ENCODE measurements at regions not wholly inside any gene's neighbourhood (a gene's known extent, or its start where the extent isn't known, plus 50 kb on each side); places are given as distances from the start of the nearest gene placed in this dataset.

DNA sequence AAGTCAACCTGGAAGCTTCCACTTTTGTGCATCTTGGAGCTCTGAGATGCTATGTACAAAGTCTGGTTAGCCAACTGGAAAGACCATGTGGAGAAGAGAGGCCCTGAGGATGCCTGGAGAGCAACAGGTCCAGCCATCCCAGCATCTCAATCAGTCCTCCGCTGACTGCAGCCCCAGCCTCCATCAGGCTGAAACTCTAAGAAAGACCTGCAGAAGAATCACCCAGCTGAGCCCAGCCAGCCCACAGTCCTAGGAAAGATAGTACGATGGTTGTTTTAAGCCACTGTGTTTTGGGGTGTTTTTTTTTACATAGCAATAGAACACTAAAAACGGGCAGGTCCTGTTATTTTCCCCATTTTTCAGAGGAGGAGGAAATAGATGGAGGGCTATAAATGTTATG is 84.0 kb downstream of the NCR2 start:
- no peak for TF ChIP-seq GLIS3 (CRISPR knock-in tag; IDR thresholded peaks at IDR 0.05)
- no peak for TF ChIP-seq ZFP3 (CRISPR knock-in tag; IDR thresholded peaks at IDR 0.05)
- TF ChIP-seq PPARA (CRISPR knock-in tag; IDR thresholded peaks at IDR 0.05; ENCODE audit: borderline replicate concordance), result no peak
- no peak for TF ChIP-seq ARNTL (CRISPR knock-in tag; IDR thresholded peaks at IDR 0.05; ENCODE audit: borderline replicate concordance, low read depth)
- no peak for TF ChIP-seq RARB (CRISPR knock-in tag; IDR thresholded peaks at IDR 0.05)
- no peak for TF ChIP-seq ZNF8 (CRISPR knock-in tag; IDR thresholded peaks at IDR 0.05)
- TF ChIP-seq TOX (CRISPR knock-in tag; IDR thresholded peaks at IDR 0.05; ENCODE audit: borderline replicate concordance), result no peak
- TF ChIP-seq, protein P1, sequence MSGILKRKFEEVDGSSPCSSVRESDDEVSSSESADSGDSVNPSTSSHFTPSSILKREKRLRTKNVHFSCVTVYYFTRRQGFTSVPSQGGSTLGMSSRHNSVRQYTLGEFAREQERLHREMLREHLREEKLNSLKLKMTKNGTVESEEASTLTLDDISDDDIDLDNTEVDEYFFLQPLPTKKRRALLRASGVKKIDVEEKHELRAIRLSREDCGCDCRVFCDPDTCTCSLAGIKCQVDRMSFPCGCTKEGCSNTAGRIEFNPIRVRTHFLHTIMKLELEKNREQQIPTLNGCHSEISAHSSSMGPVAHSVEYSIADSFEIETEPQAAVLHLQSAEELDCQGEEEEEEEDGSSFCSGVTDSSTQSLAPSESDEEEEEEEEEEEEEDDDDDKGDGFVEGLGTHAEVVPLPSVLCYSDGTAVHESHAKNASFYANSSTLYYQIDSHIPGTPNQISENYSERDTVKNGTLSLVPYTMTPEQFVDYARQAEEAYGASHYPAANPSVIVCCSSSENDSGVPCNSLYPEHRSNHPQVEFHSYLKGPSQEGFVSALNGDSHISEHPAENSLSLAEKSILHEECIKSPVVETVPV (CRISPR knock-in tag; IDR thresholded peaks at IDR 0.05), result no peak
- TF ChIP-seq ZFP30 (CRISPR knock-in tag; IDR thresholded peaks at IDR 0.05), result no peak
- TF ChIP-seq ZC3H10 (CRISPR knock-in tag; IDR thresholded peaks at IDR 0.05), result no peak
- TF ChIP-seq, protein P2, sequence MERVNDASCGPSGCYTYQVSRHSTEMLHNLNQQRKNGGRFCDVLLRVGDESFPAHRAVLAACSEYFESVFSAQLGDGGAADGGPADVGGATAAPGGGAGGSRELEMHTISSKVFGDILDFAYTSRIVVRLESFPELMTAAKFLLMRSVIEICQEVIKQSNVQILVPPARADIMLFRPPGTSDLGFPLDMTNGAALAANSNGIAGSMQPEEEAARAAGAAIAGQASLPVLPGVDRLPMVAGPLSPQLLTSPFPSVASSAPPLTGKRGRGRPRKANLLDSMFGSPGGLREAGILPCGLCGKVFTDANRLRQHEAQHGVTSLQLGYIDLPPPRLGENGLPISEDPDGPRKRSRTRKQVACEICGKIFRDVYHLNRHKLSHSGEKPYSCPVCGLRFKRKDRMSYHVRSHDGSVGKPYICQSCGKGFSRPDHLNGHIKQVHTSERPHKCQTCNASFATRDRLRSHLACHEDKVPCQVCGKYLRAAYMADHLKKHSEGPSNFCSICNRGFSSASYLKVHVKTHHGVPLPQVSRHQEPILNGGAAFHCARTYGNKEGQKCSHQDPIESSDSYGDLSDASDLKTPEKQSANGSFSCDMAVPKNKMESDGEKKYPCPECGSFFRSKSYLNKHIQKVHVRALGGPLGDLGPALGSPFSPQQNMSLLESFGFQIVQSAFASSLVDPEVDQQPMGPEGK (CRISPR knock-in tag; IDR thresholded peaks at IDR 0.05; ENCODE audit: borderline replicate concordance), result no peak
- TF ChIP-seq BACH2 (CRISPR knock-in tag; IDR thresholded peaks at IDR 0.05; ENCODE audit: borderline replicate concordance), result no peak
- no peak for TF ChIP-seq ZNF70 (CRISPR knock-in tag; IDR thresholded peaks at IDR 0.05)
- TF ChIP-seq, protein P3, sequence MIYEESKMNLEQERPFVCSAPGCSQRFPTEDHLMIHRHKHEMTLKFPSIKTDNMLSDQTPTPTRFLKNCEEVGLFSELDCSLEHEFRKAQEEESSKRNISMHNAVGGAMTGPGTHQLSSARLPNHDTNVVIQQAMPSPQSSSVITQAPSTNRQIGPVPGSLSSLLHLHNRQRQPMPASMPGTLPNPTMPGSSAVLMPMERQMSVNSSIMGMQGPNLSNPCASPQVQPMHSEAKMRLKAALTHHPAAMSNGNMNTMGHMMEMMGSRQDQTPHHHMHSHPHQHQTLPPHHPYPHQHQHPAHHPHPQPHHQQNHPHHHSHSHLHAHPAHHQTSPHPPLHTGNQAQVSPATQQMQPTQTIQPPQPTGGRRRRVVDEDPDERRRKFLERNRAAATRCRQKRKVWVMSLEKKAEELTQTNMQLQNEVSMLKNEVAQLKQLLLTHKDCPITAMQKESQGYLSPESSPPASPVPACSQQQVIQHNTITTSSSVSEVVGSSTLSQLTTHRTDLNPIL (CRISPR knock-in tag; IDR thresholded peaks at IDR 0.05; ENCODE audit: low read depth), result no peak
- ATAC-seq, result no peak

DNA sequence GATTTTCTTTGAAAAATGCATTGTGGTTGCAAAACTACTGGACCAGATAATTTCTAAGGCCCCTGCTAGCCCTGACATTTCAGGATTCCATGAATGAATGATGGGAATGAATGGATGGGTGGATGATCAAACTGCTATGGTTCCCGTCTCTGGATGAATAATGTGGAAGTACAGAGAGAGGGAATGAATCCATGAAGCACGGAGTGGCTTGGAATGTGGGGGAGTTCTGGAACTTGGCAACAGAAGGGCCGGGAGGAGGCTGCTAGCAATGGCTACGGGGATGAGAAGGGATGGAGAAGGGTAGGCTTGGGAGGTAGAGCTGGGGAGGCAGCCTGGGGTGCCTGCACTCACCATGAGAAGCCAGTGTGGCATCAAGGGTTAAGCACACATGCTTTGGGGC is 84.8 kb downstream of the NCR2 start:
- no peak for ATAC-seq
- TF ChIP-seq TOX (CRISPR knock-in tag; IDR thresholded peaks at IDR 0.05; ENCODE audit: borderline replicate concordance) (no peak), SNAI2 (CRISPR knock-in tag; IDR thresholded peaks at IDR 0.05) (no peak), TCF4 (CRISPR knock-in tag; IDR thresholded peaks at IDR 0.05; ENCODE audit: borderline replicate concordance) (no peak), BACH2 (CRISPR knock-in tag; IDR thresholded peaks at IDR 0.05; ENCODE audit: borderline replicate concordance) (no peak), ZFP3 (CRISPR knock-in tag; IDR thresholded peaks at IDR 0.05) (no peak), ZNF70 (CRISPR knock-in tag; IDR thresholded peaks at IDR 0.05) (no peak), OSR1 (CRISPR knock-in tag; IDR thresholded peaks at IDR 0.05) (no peak), ZNF565 (CRISPR knock-in tag; conservative IDR thresholded peaks at IDR 0.05; ENCODE audit: low read depth) (no peak), PPARA (CRISPR knock-in tag; IDR thresholded peaks at IDR 0.05; ENCODE audit: borderline replicate concordance) (no peak)
- TF ChIP-seq, protein P4, sequence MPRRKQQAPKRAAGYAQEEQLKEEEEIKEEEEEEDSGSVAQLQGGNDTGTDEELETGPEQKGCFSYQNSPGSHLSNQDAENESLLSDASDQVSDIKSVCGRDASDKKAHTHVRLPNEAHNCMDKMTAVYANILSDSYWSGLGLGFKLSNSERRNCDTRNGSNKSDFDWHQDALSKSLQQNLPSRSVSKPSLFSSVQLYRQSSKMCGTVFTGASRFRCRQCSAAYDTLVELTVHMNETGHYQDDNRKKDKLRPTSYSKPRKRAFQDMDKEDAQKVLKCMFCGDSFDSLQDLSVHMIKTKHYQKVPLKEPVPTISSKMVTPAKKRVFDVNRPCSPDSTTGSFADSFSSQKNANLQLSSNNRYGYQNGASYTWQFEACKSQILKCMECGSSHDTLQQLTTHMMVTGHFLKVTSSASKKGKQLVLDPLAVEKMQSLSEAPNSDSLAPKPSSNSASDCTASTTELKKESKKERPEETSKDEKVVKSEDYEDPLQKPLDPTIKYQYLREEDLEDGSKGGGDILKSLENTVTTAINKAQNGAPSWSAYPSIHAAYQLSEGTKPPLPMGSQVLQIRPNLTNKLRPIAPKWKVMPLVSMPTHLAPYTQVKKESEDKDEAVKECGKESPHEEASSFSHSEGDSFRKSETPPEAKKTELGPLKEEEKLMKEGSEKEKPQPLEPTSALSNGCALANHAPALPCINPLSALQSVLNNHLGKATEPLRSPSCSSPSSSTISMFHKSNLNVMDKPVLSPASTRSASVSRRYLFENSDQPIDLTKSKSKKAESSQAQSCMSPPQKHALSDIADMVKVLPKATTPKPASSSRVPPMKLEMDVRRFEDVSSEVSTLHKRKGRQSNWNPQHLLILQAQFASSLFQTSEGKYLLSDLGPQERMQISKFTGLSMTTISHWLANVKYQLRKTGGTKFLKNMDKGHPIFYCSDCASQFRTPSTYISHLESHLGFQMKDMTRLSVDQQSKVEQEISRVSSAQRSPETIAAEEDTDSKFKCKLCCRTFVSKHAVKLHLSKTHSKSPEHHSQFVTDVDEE (CRISPR knock-in tag; IDR thresholded peaks at IDR 0.05), result no peak
- TF ChIP-seq, protein P3 (CRISPR knock-in tag; IDR thresholded peaks at IDR 0.05; ENCODE audit: low read depth), result no peak
- TF ChIP-seq, protein P5, sequence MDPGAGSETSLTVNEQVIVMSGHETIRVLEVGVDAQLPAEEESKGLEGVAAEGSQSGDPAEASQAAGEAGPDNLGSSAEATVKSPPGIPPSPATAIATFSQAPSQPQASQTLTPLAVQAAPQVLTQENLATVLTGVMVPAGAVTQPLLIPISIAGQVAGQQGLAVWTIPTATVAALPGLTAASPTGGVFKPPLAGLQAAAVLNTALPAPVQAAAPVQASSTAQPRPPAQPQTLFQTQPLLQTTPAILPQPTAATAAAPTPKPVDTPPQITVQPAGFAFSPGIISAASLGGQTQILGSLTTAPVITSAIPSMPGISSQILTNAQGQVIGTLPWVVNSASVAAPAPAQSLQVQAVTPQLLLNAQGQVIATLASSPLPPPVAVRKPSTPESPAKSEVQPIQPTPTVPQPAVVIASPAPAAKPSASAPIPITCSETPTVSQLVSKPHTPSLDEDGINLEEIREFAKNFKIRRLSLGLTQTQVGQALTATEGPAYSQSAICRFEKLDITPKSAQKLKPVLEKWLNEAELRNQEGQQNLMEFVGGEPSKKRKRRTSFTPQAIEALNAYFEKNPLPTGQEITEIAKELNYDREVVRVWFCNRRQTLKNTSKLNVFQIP (CRISPR knock-in tag; IDR thresholded peaks at IDR 0.05; ENCODE audit: borderline replicate concordance, low read depth), result no peak

Measured in SK-N-SH treated with all-trans-retinoic acid at 6 μM for 48 hours (cell line).